CD1c-positive myeloid dendritic cell (primary cell): ENCODE measurements at regions not wholly inside any gene's neighbourhood (a gene's known extent, or its start where the extent isn't known, plus 50 kb on each side); places are given as distances from the start of the nearest gene placed in this dataset.
A peak's percentile ranks its signal among the peaks of the same experiment; 100 is the strongest.
"Not testable (repeated sequence)": the region's sequence is repeated elsewhere in the genome, so short reads cannot be mapped to it uniquely, and the experiment has no call there.

Experiments
- DNase-seq: peaks from one replicate; pipeline ENCODE4 v3.0.0-alpha.2; 2016; ENCODE audit errors: extremely low spot score

- no peak for DNase-seq
Observed at GRCh38 chr21:22743085-22743484, 1744.9 kb downstream of the NCAM2 start.

- no peak for DNase-seq
Observed at GRCh38 chr21:22754746-22755145, 1756.5 kb downstream of the NCAM2 start.

- DNase-seq, result no peak
Observed at GRCh38 chr21:22758478-22758877, 1760.3 kb downstream of the NCAM2 start.

GRCh38 chr21:22762463-22762862 is 1764.3 kb downstream of the NCAM2 start:
- DNase-seq, result no peak

- DNase-seq, result no peak
Observed at GRCh38 chr21:22763442-22763841, 1765.2 kb downstream of the NCAM2 start.

GRCh38 chr21:22764222-22764621 is 1766.0 kb downstream of the NCAM2 start:
- no peak for DNase-seq

- DNase-seq, result no peak
Observed at GRCh38 chr21:22791376-22791775, 1793.2 kb downstream of the NCAM2 start.

- peak; percentile 51 for DNase-seq
Observed at GRCh38 chr21:22791986-22792560, 1793.9 kb downstream of the NCAM2 start.

- no peak for DNase-seq
Observed at GRCh38 chr21:22795091-22795490, 1796.9 kb downstream of the NCAM2 start.

GRCh38 chr21:22795644-22796043 is 1797.4 kb downstream of the NCAM2 start:
- no peak for DNase-seq

- DNase-seq, result no peak
Observed at GRCh38 chr21:22796147-22796546, 1797.9 kb downstream of the NCAM2 start.

- no peak for DNase-seq
Observed at GRCh38 chr21:22804151-22804550, 1805.9 kb downstream of the NCAM2 start.

- no peak for DNase-seq
Observed at GRCh38 chr21:22806278-22806677, 1808.1 kb downstream of the NCAM2 start.

- DNase-seq, result no peak
Observed at GRCh38 chr21:22813201-22813600, 1815.0 kb downstream of the NCAM2 start.

GRCh38 chr21:22818681-22819485 is 1820.7 kb downstream of the NCAM2 start:
- not testable (repeated sequence) for DNase-seq

- DNase-seq, result no peak
Observed at GRCh38 chr21:22827422-22827821, 1829.2 kb downstream of the NCAM2 start.

- no peak for DNase-seq
Observed at GRCh38 chr21:22842875-22843274, 1844.7 kb downstream of the NCAM2 start.

GRCh38 chr21:22855581-22855980 is 1857.4 kb downstream of the NCAM2 start:
- no peak for DNase-seq

GRCh38 chr21:22871692-22872091 is 1873.5 kb downstream of the NCAM2 start:
- DNase-seq, result no peak

GRCh38 chr21:22880573-22880972 is 1882.4 kb downstream of the NCAM2 start:
- DNase-seq, result no peak

GRCh38 chr21:22881131-22881530 is 1882.9 kb downstream of the NCAM2 start:
- DNase-seq, result no peak

GRCh38 chr21:22885079-22885478 is 1886.9 kb downstream of the NCAM2 start:
- no peak for DNase-seq

GRCh38 chr21:22885614-22886013 is 1887.4 kb downstream of the NCAM2 start:
- no peak for DNase-seq

GRCh38 chr21:22889445-22889844 is 1891.2 kb downstream of the NCAM2 start:
- DNase-seq, result no peak
